Thyroid gland (tissue), 4 donors: ENCODE measurements at regions not wholly inside any gene's neighbourhood (a gene's known extent, or its start where the extent isn't known, plus 50 kb on each side); places are given as distances from the start of the nearest gene placed in this dataset.

Source experiments
- DNase-seq, 2 donors: peaks; one replicate each; pipeline ENCODE4 v3.0.0-alpha.2; 2019
- H3K27ac ChIP-seq, 3 donors: fragments of 200-600 bp; sonication (generic); 1 replicate in 2 of 3; 2 replicates in 1 of 3; pipeline ENCODE4 v1.5.1; 2016 to 2019; ENCODE audit warnings: mild to moderate bottlenecking in 1 of 3, moderate library complexity in 1 of 3
- H3K27me3 ChIP-seq: fragments of 200-600 bp; sonication (generic); one replicate; pipeline ENCODE4 v1.5.1; 2019
- H3K36me3 ChIP-seq, 2 donors: fragments of 200-600 bp; sonication (generic); one replicate each; pipeline ENCODE4 v1.5.1; 2016 to 2019
- H3K4me1 ChIP-seq, 2 donors: fragments of 200-600 bp; sonication (generic); one replicate each; pipeline ENCODE4 v1.5.1; 2017 to 2019
- H3K4me3 ChIP-seq, 3 donors: fragments of 200-600 bp; sonication (generic); replicated peaks in 1 of 3; 1 replicate in 2 of 3; 2 replicates in 1 of 3; pipeline ENCODE4 v1.5.1; 2016; ENCODE audit warnings: mild to moderate bottlenecking in 1 of 3
- H3K9me3 ChIP-seq: fragments of 200-600 bp; sonication (generic); one replicate; pipeline ENCODE4 v1.5.1; 2017
- POLR2A ChIP-seq, 2 donors: fragments of 450-650 bp; IDR thresholded peaks; one replicate each; pipeline ENCODE4 v1.6.1; 2017; ENCODE audit warnings: antibody characterized with exemption in 2 of 2, mild to moderate bottlenecking in 2 of 2, moderate library complexity in 1 of 2
- WGBS, 2 donors: methylation state at CpG; one replicate each; pipeline ENCODE4 v1.1.5; 2017; 5-methylcytosine and 5-hydroxymethylcytosine counted together
- intact Hi-C: fragments of 100-400 bp; cut with DNase I; formaldehyde crosslinking; loops from one replicate; pipeline ENCODE4 v1.15.1; 2023
- TF ChIP-seq, protein P1 (sequence below), 6 experiments: fragments of 200-600 bp in 3 of 6; fragments of 450-650 bp in 3 of 6; sonication (generic) in 3 of 6; IDR thresholded peaks; one replicate each; pipeline ENCODE4 v1.5.1; 2016 to 2019; ENCODE audit warnings: antibody characterized with exemption in 6 of 6, mild to moderate bottlenecking in 2 of 6, inconsistent platforms in 1 of 6, moderate library complexity in 1 of 6

DNA sequence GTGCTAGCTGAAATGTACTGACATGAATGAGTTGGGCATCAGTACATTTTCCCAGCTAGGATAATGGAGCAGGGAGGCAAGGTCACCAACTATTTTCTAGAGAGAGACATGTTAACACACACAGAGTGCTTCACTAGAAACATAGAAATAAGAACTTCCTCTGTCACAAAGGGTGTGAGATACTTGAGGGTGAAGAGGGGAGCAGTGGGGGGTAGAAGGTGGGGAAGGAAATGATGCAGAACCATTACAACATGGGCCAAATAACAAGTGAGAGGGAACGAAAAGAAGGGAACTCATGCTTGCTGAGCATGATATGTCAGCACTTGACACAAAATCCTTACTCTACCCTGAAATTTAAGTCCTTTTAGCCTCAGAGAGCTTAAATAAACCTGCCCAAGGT, 87.8 kb upstream of the RFC3 start:
- H3K9me3 ChIP-seq = no peaks in the 10 kb centered on the region
- intact Hi-C loops = no loop called here
- H3K27ac ChIP-seq = peak overlapping the region; percentile 13 to 36 (median 20)

DNA sequence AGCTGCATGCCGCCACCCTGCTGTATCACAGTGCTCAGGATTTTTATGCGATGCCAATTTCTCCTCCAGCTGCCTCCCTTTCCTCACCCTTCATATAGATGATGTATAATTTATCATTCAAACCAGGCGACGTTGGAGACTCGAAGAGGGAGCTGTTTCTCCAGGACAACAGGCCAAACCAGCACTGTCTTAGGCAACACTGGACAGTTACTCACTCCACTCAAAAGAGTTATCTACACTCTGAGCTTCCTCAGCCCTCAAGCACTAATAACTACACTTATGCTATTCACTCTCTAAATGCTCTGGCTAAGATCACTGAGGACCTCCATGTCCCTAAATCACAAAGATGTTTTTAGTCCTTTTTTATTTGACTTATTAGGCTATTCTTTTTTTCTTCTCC, 87.3 kb upstream of the RFC3 start:
- Histone ChIP-seq H3K27ac (peak overlapping the region in 2 of 3 donors; percentile 13 to 20), H3K27me3 (no peaks in the 10 kb centered on the region), H3K9me3 (no peaks in the 10 kb centered on the region), H3K4me1 (peaks cover 18 to 23% of the 10 kb centered on the region in 2 donors), H3K4me3 (no peak overlapping the region), H3K36me3 (no peaks in the 10 kb centered on the region)
- 85 to 89% methylated on average over 5 of the region's 5 CpGs for WGBS, 2 donors
- no peak for DNase-seq
- no peak for TF ChIP-seq POLR2A (IDR thresholded peaks at IDR 0.05)
- intact Hi-C loops = no loop called here

More for the DNA sequence above, 87.8 kb upstream of the RFC3 start:
- no peaks in the 10 kb centered on the region for H3K36me3 ChIP-seq
- H3K4me3 ChIP-seq = no peak overlapping the region
- H3K4me1 ChIP-seq = peaks cover 18 to 23% of the 10 kb centered on the region in 2 donors
- DNase-seq = peak; percentile 53 to 54
- H3K27me3 ChIP-seq = no peaks in the 10 kb centered on the region
- WGBS, 2 donors = 22 to 32% methylated on average over 1 of the region's 1 CpG
- no peak for TF ChIP-seq POLR2A (IDR thresholded peaks at IDR 0.05)
- TF ChIP-seq, protein P1, sequence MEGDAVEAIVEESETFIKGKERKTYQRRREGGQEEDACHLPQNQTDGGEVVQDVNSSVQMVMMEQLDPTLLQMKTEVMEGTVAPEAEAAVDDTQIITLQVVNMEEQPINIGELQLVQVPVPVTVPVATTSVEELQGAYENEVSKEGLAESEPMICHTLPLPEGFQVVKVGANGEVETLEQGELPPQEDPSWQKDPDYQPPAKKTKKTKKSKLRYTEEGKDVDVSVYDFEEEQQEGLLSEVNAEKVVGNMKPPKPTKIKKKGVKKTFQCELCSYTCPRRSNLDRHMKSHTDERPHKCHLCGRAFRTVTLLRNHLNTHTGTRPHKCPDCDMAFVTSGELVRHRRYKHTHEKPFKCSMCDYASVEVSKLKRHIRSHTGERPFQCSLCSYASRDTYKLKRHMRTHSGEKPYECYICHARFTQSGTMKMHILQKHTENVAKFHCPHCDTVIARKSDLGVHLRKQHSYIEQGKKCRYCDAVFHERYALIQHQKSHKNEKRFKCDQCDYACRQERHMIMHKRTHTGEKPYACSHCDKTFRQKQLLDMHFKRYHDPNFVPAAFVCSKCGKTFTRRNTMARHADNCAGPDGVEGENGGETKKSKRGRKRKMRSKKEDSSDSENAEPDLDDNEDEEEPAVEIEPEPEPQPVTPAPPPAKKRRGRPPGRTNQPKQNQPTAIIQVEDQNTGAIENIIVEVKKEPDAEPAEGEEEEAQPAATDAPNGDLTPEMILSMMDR (IDR thresholded peaks at IDR 0.05) = no peak

DNA sequence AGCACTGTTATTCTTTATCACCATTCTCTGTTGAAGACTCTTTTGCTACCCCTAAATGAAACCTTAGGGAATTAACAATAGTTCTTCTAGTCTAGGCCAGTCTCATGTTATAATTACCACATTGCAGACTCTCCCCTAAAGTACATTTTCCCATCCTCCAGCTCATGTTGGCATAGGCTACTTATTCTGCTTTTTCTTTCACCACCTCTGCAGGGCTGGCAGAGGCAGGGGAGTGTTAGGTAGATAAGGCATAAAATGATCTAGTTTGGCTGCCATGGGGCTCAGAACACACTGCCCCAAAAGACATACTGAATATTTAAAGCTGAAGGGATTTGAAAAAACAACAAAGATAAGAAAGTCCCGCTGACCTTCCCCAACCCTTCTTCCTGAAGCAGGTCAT, 82.7 kb upstream of the RFC3 start:
- H3K27ac ChIP-seq = no peak overlapping the region
- 73 to 83% methylated on average over 1 of the region's 1 CpG for WGBS, 2 donors
- H3K4me3 ChIP-seq = no peak overlapping the region
- intact Hi-C loops = no loop called here
- TF ChIP-seq, protein P1 (IDR thresholded peaks at IDR 0.05) = no peak
- DNase-seq = no peak
- no peaks in the 10 kb centered on the region for H3K9me3 ChIP-seq
- H3K27me3 ChIP-seq = no peaks in the 10 kb centered on the region
- H3K4me1 ChIP-seq = peaks cover 7 to 9% of the 10 kb centered on the region in 2 donors
- no peaks in the 10 kb centered on the region for H3K36me3 ChIP-seq

DNA sequence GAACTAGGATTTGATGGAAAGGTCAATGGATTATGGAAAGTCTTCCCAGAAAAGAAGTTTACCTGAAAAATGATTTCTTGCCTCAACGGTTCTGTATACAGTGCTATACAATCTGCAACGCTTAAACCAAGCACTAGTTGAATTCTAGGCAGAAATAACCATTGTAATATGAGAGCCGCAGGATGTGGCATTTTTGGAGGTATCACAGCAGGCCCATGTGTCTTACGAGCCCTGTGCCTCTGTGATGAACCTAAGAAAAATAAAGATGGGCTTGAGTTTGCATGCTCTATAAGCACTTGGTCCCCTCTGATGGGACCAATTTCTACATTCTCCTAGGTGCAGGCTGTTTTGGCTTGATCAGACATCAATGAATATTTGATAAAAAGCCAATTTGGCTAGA, 78.7 kb upstream of the RFC3 start:
- TF ChIP-seq POLR2A (IDR thresholded peaks at IDR 0.05) = no peak
- TF ChIP-seq, protein P1 (IDR thresholded peaks at IDR 0.05) = no peak
- intact Hi-C loops = no loop called here
- Histone ChIP-seq H3K9me3 (no peaks in the 10 kb centered on the region), H3K4me3 (no peak overlapping the region), H3K27ac (no peak overlapping the region), H3K27me3 (no peaks in the 10 kb centered on the region), H3K36me3 (no peaks in the 10 kb centered on the region), H3K4me1 (no peaks in the 10 kb centered on the region)
- DNase-seq = no peak
- WGBS, 2 donors = 89 to 92% methylated on average over 4 of the region's 4 CpGs

DNA sequence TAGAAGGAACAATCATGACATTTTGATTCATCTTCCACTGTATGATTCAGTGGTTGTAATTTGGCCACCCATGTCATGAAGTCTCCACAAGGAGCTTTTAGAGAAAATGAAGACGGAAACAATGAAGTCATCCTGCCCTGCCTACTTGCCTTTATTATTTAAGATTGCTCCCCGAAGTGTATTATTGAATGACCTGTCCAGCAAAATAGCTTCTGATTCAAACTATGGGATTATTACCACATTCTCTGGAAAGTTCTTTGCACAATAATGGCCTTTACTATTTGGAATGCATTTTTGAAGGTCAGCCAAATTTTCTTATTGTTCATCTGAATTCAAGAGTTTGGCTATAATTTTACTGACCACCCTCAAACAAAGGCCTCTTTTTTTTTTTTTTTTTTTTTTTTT, 77.8 kb upstream of the RFC3 start:
- 54 to 74% methylated on average over 2 of the region's 2 CpGs for WGBS, 2 donors
- Histone ChIP-seq H3K9me3 (no peaks in the 10 kb centered on the region), H3K4me3 (no peak overlapping the region), H3K27ac (no peak overlapping the region), H3K27me3 (no peaks in the 10 kb centered on the region), H3K36me3 (no peaks in the 10 kb centered on the region), H3K4me1 (peaks cover 5 to 7% of the 10 kb centered on the region in 2 donors)
- TF ChIP-seq POLR2A (IDR thresholded peaks at IDR 0.05) = no peak
- TF ChIP-seq, protein P1 (IDR thresholded peaks at IDR 0.05) = no peak
- intact Hi-C loops = no loop called here
- DNase-seq = no peak

DNA sequence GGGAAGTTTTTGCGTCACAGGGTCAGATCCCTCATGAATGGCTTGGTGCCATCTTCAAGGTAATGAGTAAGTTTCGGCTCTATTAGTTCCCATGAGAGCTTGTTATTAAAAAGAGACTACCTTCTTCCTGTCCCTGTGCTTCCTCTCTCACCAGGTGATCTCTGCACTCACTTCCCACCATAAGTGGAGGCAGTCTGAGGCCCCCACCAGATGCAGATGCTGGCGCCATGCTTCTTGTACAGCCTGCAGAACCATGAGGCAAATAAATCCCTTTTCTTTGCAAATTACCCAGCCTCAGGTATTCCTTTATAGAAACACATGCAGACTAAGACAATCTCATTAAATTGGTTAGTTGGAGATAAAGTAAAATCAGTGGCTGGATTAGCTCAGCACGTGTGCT, 75.6 kb upstream of the RFC3 start:
- DNase-seq = no peak
- H3K27me3 ChIP-seq = no peaks in the 10 kb centered on the region
- H3K27ac ChIP-seq = no peak overlapping the region
- no peak overlapping the region for H3K4me3 ChIP-seq
- 91 to 93% methylated on average over 4 of the region's 4 CpGs for WGBS, 2 donors
- H3K4me1 ChIP-seq = peaks cover 14 to 17% of the 10 kb centered on the region in 2 donors
- no peaks in the 10 kb centered on the region for H3K36me3 ChIP-seq
- TF ChIP-seq, protein P1 (IDR thresholded peaks at IDR 0.05) = no peak
- TF ChIP-seq POLR2A (IDR thresholded peaks at IDR 0.05) = no peak
- intact Hi-C loops = no loop called here
- H3K9me3 ChIP-seq = no peaks in the 10 kb centered on the region
